Keratinocyte (primary cell): ENCODE measurements at regions not wholly inside any gene's neighbourhood (a gene's known extent, or its start where the extent isn't known, plus 50 kb on each side); places are given as distances from the start of the nearest gene placed in this dataset.

ENCODE experiments used
- DNase-seq: peaks from one replicate; pipeline ENCODE4 v3.0.0-alpha.2; 2011; ENCODE audit warnings: low read depth, missing footprints, low spot score
- FAIRE-seq: peaks from 2 replicates; lab custom pipeline; 2011; peaks lifted over from hg19 to GRCh38; lab: Jason Lieb, UNC
- H2AFZ ChIP-seq: 2 replicates; pipeline ENCODE4 v1.6.0; 2012; ENCODE audit warnings: low read length, control low read depth, inconsistent platforms; ENCODE audit not compliant: control insufficient read depth
- H3K27ac ChIP-seq: 2 replicates; pipeline ENCODE4 v1.5.1; 2011; ENCODE audit warnings: low read length; ENCODE audit not compliant: control insufficient read depth, insufficient read depth
- H3K27me3 ChIP-seq: 3 replicates; pipeline ENCODE4 v1.6.0; 2011; ENCODE audit warnings: low read length; ENCODE audit not compliant: control insufficient read depth, insufficient read depth; ENCODE audit errors: extremely low read depth
- H3K36me3 ChIP-seq, 2 experiments: 2 replicates in 1 of 2; 3 replicates in 1 of 2; pipeline ENCODE4 v1.5.1; 2011; ENCODE audit warnings: low read length in 2 of 2, mild to moderate bottlenecking in 1 of 2; ENCODE audit not compliant: control insufficient read depth in 2 of 2, insufficient read depth in 2 of 2; ENCODE audit errors: extremely low read depth in 1 of 2
- H3K4me1 ChIP-seq: 3 replicates; pipeline ENCODE4 v1.5.1; 2011; ENCODE audit warnings: low read length; ENCODE audit not compliant: control insufficient read depth, insufficient read depth; ENCODE audit errors: extremely low read depth
- H3K4me2 ChIP-seq: 3 replicates; pipeline ENCODE4 v1.6.0; 2011; ENCODE audit warnings: low read depth, low read length; ENCODE audit not compliant: control insufficient read depth, insufficient read depth; ENCODE audit errors: extremely low read depth
- H3K4me3 ChIP-seq, 3 experiments: fragments of 200-600 bp in 1 of 3; sonication (generic) in 1 of 3; 2 replicates in 2 of 3; 3 replicates in 1 of 3; pipeline ENCODE4 v1.5.1; 2011 to 2016; ENCODE audit warnings: low read length in 3 of 3, mild to moderate bottlenecking in 3 of 3, control low read depth in 2 of 3, inconsistent platforms in 1 of 3, low read depth in 1 of 3, mixed read lengths in 1 of 3, mixed run types in 1 of 3, moderate library complexity in 1 of 3; ENCODE audit not compliant: control insufficient read depth in 2 of 3, insufficient read depth in 2 of 3; ENCODE audit errors: extremely low read depth in 1 of 3
- H3K79me2 ChIP-seq: 2 replicates; pipeline ENCODE4 v1.6.0; 2012; ENCODE audit warnings: low read length; ENCODE audit not compliant: control insufficient read depth, insufficient read depth
- H3K9ac ChIP-seq: 3 replicates; pipeline ENCODE4 v1.6.0; 2011; ENCODE audit warnings: low read length; ENCODE audit not compliant: control insufficient read depth, insufficient read depth; ENCODE audit errors: extremely low read depth
- H3K9me1 ChIP-seq: 3 replicates; pipeline ENCODE4 v1.6.0; 2011; ENCODE audit warnings: low read length; ENCODE audit not compliant: control insufficient read depth, insufficient read depth; ENCODE audit errors: extremely low read depth
- H3K9me3 ChIP-seq: 2 replicates; pipeline ENCODE4 v1.5.1; 2012; ENCODE audit warnings: low read depth, low read length; ENCODE audit not compliant: control insufficient read depth
- H4K20me1 ChIP-seq: 3 replicates; pipeline ENCODE4 v1.6.0; 2011; ENCODE audit warnings: low read length; ENCODE audit not compliant: control insufficient read depth, insufficient read depth; ENCODE audit errors: extremely low read depth
- EZH2 ChIP-seq: IDR thresholded peaks from one replicate; pipeline ENCODE4 v1.6.1; 2012; ENCODE audit warnings: inconsistent platforms, mild to moderate bottlenecking, low read length, moderate library complexity
- dilution Hi-C: fragments of 300-500 bp; cut with MboI; formaldehyde crosslinking; loops from one replicate; pipeline ENCODE4 v1.7.0; 2020; ENCODE audit warnings: low sequenced_read_pairs; ENCODE audit not compliant: extremely low pct_ligation_motif_present
- TF ChIP-seq, protein P1 (sequence below), 3 experiments: IDR thresholded peaks in 1 of 3; conservative IDR thresholded peaks in 1 of 3; optimal IDR thresholded peaks in 1 of 3; 2 replicates in 2 of 3; 3 replicates in 1 of 3; pipeline versions ENCODE3 to v1.5.1; 2011; ENCODE audit warnings: low read length in 3 of 3, mild to moderate bottlenecking in 3 of 3, moderate library complexity in 2 of 3, control low read depth in 1 of 3, inconsistent platforms in 1 of 3; ENCODE audit not compliant: insufficient read depth in 2 of 3; ENCODE audit errors: extremely low read depth in 1 of 3

DNA sequence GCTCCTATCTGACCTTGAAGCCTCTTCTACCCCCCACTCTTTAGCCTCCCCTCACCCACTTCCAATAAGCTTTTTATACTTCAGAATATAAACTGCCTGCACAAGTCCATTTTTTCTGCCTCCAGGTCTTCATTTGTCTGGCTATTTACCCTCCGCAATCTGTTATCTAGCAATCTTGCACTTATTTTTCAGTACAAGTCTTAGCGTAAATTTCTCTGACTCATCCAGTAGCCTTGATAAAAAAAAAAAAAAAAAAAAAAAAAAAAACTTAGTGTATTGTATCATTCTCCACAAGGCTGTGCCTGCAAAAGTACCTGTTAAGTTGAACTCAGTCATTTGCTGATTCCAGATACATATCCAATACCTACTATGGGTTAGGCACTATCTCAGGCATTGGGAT, 219.5 kb upstream of the DKK2 start:
- H4K20me1 ChIP-seq = no peaks in the 10 kb centered on the region
- H3K4me3 ChIP-seq = no peak overlapping the region
- no peak overlapping the region for H2AFZ ChIP-seq
- DNase-seq (no peak), FAIRE-seq (peak; percentile 71)
- H3K27me3 ChIP-seq = no peaks in the 10 kb centered on the region
- dilution Hi-C loops = no loop called here
- TF ChIP-seq, protein P1, sequence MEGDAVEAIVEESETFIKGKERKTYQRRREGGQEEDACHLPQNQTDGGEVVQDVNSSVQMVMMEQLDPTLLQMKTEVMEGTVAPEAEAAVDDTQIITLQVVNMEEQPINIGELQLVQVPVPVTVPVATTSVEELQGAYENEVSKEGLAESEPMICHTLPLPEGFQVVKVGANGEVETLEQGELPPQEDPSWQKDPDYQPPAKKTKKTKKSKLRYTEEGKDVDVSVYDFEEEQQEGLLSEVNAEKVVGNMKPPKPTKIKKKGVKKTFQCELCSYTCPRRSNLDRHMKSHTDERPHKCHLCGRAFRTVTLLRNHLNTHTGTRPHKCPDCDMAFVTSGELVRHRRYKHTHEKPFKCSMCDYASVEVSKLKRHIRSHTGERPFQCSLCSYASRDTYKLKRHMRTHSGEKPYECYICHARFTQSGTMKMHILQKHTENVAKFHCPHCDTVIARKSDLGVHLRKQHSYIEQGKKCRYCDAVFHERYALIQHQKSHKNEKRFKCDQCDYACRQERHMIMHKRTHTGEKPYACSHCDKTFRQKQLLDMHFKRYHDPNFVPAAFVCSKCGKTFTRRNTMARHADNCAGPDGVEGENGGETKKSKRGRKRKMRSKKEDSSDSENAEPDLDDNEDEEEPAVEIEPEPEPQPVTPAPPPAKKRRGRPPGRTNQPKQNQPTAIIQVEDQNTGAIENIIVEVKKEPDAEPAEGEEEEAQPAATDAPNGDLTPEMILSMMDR (optimal IDR thresholded peaks at IDR 0.05 in 1 of 3, IDR thresholded peaks at IDR 0.05 in 1 of 3, conservative IDR thresholded peaks at IDR 0.05 in 1 of 3; ENCODE audit: extremely low read depth in 1 of 3, insufficient read depth in 2 of 3, low read length in 3 of 3) = no peak
- no peak for TF ChIP-seq EZH2
- H3K4me2 ChIP-seq = peak overlapping the region; percentile 41
- H3K79me2 ChIP-seq = no peaks in the 10 kb centered on the region
- peaks cover 18% of the 10 kb centered on the region for H3K4me1 ChIP-seq
- no peak overlapping the region for H3K9ac ChIP-seq
- H3K36me3 ChIP-seq = no peaks in the 10 kb centered on the region
- H3K9me3 ChIP-seq = no peaks in the 10 kb centered on the region
- no peaks in the 10 kb centered on the region for H3K9me1 ChIP-seq
- H3K27ac ChIP-seq = no peak overlapping the region

DNA sequence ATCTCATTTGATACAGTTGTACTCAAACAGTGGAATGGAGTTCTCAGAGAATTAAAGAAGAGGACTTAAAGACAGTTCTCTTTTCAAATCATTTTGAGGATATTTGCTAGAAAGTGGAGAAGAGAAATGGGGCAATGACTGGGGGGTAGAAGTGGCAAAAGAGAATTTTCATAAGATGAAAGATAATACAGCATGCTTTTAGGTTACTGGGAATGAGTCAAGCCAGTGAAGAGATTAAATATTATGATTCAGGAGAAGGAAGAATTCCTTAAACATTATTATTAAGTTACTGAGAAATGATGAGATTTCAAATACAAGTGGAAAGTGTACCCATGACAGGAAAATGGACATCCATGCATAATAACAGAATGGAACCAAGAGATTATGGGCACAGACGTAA, 219.0 kb upstream of the DKK2 start:
- Histone ChIP-seq H3K9me1 (no peaks in the 10 kb centered on the region), H3K79me2 (no peaks in the 10 kb centered on the region), H3K4me1 (peaks cover 18% of the 10 kb centered on the region), H4K20me1 (no peaks in the 10 kb centered on the region), H3K27me3 (no peaks in the 10 kb centered on the region), H3K9me3 (no peaks in the 10 kb centered on the region), H3K27ac (no peak overlapping the region), H2AFZ (no peak overlapping the region), H3K4me3 (no peak overlapping the region), H3K9ac (no peak overlapping the region), H3K4me2 (peak overlapping the region; percentile 41), H3K36me3 (no peaks in the 10 kb centered on the region)
- dilution Hi-C loops = no loop called here
- TF ChIP-seq EZH2 = no peak
- TF ChIP-seq, protein P1 (optimal IDR thresholded peaks at IDR 0.05 in 1 of 3, IDR thresholded peaks at IDR 0.05 in 1 of 3, conservative IDR thresholded peaks at IDR 0.05 in 1 of 3; ENCODE audit: extremely low read depth in 1 of 3, insufficient read depth in 2 of 3, low read length in 3 of 3) = no peak
- DNase-seq (no peak), FAIRE-seq (no peak)
